C4-2B (cell line): ENCODE measurements at regions not wholly inside any gene's neighbourhood (a gene's known extent, or its start where the extent isn't known, plus 50 kb on each side); places are given as distances from the start of the nearest gene placed in this dataset.

Source experiments
- CTCF ChIP-seq: fragments of 450-650 bp; conservative IDR thresholded peaks from 2 replicates; pipeline ENCODE4 v1.5.1; 2017; ENCODE audit warnings: mild to moderate bottlenecking
- ZFX ChIP-seq: fragments of 450-650 bp; IDR thresholded peaks from 2 replicates; pipeline ENCODE4 v1.6.1; 2017

DNA sequence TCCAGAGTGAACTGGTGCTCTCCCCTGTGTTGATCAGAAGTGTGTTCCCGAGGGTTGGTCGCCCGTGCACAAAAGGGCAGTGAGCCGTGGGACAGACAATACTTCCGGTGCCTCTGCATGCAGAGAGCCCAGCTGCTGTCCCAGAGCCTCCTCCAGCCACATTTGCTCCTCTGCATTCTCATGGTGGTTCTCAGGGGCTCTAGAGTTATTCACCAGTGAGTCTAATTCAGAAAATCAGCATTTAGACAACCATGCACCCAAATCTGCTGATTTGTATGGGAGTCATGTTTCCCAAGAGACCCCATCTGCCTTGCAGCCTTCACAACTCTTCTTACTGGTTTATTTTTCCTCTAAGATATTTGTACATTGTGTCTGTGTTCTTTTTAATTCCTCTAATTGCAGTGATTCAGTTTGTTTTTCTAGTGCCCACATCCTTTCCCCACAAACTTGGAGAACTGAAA lies 107.0 kb upstream of the SPRED1 start:
- TF ChIP-seq CTCF (no peak), ZFX (no peak)
